HG03025 (cell line): ENCODE measurements at regions not wholly inside any gene's neighbourhood (a gene's known extent, or its start where the extent isn't known, plus 50 kb on each side); places are given as distances from the start of the nearest gene placed in this dataset.

Experiments
- ATAC-seq: cut with Tn5 transposase; IDR thresholded peaks from one replicate; pipeline ENCODE4 v1.9.1; 2021; ENCODE audit warnings: mild to moderate bottlenecking, moderate library complexity; ENCODE audit not compliant: unreplicated experiment, low FRiP score

DNA sequence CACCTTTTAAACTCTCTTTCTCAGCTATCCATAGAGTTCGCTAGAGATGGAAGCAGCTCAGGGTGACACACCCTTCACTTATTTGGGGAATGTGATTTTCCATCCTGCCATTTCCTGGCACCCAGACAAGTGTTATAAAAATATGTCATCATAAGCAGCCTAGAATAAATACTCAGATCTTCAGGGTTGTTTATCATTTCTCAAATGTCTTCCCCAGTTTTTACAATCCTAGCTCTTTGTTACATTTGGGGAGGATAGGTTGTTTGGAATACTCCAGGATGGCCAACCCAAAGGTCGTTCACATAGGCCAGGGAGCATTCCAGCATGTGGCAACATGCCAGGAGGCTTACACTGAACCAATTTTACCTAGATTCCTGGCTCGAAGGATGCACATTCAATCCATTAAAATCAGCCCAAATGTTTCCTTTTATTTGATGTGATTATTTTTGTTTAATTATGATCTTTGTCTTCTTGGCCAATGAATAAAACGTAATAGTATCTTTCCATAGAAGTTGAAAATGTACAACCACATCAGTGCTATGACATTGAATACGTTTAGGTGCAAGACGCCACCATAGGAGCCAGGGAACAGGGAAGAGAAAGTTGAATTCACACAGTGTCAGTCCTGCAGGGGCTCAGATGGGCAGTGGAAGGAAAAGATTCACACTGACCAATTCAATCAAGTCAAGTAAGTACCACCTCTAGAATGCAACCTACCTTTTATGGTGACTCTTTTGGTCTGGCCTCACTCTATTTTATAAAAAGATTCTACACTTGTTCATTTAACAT, 537.7 kb upstream of the MDFIC2 start:
- no peak for ATAC-seq

DNA sequence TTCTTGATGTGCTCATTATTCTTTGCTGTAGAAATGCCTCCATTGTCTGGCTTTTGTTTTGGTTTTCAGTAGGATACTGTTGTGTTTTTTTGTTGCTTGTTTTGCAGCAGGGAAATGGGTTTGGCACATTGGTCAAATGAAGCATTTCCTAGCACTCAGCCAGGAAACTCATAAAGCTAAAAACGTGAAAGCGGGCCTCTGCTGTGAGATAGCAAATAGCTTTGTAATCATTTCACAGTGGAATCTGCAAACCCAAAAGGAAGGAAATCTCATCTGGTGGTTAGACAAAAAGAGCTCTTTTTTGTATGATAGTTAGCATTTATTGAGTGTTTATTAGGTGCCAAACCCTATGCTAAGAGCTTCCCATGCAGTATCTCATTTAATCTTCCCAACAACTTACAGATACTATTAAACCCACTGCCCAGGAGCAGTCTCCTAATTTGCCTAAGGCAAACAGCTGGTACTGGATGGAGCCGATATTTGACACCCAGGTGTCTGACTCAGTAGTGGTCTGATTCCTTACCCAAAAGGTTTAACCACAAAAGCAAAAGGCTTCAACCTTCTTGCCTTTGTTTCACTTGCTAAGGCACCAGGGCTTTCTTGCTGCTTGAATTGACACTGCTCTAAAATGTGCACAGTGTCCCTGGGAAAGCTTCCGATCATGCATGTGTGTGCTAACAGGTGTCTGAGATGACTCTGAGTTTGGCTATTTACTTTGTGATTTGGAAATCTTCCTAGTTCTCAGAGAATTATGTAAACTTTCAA, 527.9 kb upstream of the MDFIC2 start:
- ATAC-seq = no peak

DNA sequence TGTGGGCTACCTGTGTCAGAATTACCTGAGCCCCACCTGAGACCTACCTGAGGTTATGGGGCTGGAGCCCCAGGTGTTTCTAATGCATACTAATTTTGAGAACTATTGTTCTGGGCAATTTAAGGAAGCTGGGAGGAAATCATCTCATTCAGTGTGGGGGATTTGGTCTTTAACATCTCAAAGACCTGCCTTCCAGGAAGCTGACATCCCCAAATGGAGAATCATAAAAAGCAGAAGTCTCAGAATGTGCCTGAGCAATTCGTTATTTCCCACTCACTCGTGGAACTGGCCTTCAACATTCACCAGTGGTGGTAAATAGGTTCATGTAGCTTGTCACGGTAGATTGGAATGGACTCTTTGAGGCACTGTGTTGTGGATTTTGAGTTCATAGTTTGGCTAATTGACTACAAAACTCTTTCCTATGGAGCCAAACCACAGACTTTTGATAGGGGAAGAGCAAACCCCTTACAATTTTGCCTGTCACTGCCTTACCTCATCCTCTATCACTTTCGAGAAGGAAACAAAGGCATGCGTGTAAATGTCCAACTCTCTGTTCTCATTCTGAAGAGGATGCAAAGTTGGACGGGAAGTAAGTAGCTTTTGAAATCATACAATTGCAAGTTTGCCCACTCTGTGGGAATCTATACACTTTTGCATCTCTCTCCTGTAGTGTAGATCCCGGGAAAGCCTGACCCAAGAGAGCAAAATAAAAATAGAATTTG, 521.0 kb upstream of the MDFIC2 start:
- no peak for ATAC-seq

DNA sequence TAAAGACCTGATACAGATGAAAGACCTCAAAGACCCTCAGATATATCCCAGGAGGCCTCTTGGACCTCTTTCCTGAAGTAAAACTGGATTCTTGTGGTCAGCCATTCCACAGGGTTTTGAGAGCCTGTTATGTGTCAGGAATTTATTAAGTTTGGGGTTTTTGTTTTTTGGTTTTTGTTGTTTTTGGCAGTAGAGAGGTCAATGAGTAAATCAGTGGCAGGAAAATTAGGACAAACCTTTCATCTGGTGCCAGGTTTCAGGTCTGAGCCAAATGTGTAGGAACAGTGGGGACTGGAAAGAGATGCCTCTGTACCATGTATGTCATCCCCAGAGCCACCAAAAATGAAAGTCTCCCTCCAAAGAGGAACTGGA, 520.4 kb upstream of the MDFIC2 start:
- no peak for ATAC-seq

DNA sequence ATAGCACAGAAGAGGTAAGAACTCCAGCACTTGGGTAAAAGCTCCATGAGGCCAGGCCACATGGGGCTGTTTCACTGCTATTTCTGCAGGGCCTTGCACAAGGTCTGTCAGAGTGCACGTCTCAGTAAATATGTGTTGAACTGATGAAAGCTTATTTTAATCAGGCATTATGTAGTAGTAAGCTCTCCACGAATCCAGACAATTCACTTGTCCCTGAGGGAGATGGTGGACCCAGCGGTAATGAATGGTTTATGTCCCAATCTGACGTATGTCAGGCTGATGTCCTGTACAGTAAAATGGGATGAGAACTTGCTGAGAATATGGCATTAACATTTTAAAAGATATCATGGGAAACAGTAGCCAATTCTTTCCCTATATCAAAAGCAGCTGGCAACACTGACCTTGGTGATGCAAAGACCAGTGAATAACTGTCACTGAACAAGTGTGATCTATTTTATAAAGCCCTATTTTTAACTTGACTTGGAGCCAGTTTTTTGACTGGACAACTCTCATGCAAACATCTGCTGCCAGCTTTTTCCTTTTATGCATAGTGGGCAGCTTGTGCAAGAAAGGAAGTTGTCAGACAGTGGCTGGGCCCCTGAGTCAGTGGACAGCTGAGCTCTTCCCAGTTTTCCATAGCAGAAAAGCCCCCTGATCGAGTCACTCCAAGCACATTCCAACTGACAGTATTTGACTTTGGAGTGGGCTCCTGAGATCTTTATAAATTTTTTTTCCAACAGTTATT, 519.8 kb upstream of the MDFIC2 start:
- ATAC-seq = no peak

DNA sequence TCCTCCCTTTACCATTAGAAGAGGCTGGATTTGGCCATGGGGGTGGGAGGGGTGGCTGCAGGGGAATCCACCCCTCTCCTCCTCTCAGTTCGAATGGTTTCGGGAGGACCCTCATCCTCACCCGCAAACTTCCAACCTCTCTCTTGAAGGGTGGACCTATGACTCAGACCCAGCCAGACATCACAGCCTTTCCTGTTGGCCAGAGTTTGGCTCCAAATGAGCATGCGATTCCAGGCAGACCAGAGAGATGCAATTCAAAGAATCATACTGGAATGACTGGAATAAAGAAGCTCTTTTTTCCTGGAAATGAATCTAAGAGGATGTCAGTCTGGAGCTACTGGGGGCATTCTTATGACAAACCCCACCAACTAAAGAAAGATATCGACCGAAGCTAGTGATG, 516.7 kb upstream of the MDFIC2 start:
- ATAC-seq = no peak

DNA sequence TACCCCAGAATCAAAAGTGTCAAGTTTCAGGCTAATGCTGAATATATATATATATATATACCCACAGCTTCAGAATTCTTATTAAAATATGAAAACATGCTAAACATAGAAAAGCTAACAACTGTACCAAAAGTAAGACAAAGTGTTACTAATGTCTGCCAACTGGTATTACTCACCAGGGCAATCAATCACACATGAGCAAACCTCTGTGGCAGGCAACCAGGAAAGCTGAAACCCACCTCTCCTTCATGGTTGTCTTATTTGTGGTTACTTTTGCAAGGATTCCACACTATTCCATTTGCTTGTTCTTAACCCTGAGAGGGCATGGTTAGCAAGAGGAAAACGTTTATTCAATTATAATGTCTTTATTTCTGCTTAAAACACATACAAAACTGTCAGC, 512.3 kb upstream of the MDFIC2 start:
- ATAC-seq = no peak

DNA sequence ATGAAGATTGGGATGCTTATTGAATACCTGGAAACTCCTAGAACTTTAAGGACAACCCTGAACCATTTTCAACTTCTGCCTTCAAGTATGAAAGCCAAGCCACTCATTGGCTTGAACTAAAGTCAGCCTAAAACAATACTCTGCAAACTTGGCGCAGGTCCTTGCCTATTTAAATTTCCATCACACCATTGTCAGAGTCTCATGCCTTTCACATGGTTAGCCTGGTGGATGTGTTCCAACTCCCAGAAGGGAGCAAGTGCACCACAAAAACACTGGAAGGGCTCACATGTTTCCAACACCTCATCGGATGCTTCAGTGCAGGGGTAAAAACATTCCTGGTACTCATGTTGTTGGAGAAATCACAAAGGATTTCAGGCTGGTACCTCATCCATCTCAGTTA, 511.6 kb upstream of the MDFIC2 start:
- ATAC-seq = no peak

DNA sequence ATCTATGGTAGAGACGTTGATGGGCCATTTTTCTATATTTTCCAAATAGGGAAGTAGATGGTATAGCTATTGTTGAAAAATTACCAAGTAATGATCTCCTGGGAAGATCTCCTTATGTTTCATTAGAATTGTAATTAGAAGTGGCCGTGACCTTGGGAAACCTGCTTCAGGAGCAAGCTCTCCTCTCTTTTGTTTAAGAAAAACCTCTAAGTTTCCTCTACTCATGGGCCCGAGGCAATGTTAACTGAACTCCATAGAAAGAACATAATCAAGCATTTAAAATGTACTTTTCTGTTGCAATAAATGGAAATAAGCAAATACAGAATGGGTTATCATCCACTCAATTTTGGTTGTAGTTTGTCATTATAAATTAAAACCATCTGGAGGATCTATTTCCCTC, 511.2 kb upstream of the MDFIC2 start:
- no peak for ATAC-seq

DNA sequence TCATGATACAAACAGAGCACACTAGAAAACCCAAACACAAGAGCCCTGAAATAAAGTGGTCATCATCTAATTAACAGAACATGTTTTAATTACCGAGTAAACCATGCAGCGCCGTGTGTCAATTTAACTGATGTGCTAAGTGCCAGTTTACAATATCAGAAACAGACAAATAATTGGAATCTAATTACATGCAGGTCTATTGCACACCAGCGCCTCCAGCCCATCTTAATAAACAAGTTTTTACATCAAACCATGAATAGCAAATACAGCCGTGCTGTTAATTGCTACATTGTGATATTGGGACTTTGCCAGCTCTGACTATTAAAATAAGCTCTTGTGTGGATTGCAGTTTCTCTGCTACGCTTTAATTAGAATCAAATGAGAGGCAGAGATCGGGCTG, 510.2 kb upstream of the MDFIC2 start:
- no peak for ATAC-seq

DNA sequence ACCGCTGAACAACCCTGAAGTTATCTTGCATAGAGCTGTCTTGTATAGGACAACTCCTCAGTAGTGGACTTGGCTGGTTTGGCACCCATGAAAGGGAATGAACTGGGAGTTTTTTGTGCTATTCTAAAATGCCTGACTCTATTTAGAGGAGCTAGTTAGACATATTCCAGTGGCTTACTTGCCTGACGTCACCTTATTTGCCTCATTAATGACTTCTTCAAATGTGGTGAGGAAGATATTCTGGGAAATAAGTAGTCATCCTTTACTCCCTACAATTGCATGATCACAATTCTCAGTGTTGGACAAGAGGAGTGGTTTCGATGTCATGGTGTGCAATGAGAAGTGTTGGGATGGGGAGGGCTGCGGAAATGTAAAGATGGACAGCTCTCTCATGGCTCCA, 509.2 kb upstream of the MDFIC2 start:
- ATAC-seq = no peak

DNA sequence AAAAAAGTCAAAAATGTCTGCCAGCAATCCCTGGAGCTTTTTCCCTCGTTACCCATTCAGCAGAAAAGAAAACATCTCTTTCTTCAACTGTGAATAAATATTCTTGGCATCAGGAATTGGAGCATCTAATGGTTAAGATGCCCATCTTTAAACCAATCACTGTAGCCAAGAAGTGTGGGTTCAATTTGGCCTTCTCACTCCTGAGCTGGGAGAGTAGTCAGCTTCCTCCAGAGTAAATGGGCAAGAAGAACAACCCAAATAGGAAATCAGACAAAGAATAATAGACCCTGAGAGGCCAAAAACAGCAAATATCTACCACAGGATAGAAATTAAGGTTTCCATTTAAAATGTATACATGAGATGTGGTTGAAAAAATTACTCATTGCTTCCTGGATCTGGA, 508.0 kb upstream of the MDFIC2 start:
- ATAC-seq = no peak

DNA sequence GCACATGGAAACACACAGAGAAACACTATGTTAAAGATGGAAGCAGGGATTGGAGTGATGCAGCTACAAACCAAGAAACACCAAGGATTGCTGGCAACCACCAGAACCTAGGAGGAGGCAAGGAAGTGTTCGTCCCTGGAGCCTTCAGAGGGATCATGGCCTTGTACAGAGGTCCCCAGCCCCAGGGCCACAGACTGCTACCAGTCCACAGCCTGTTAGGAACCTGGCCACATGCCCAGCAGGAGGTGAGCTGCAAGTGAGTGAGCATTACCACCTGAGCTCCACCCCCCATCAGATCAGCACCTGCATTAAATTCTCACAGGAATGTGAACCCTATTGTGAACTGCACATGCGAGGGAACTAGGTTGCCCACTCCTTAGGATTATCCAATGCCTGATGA, 505.7 kb upstream of the MDFIC2 start:
- no peak for ATAC-seq

DNA sequence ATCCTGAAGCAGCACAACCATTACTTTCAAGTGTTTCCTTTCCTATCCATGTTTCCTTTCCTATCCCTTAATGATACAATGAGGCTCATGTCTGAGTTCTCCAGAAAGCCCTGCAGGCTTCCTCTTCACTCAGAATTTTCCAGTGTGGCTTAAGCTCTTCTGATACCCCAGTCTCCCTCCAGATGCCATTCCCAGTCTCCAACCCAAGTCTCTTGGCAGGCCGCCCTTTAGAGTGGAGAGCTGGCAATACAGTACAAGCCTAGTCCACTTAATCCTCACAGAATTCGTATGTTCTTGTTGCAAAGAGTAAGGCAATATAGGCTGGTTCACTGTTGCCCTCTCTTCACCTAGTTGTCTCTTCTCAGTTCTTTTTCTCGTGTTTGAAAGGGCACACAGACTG, 503.9 kb upstream of the MDFIC2 start:
- ATAC-seq = no peak

DNA sequence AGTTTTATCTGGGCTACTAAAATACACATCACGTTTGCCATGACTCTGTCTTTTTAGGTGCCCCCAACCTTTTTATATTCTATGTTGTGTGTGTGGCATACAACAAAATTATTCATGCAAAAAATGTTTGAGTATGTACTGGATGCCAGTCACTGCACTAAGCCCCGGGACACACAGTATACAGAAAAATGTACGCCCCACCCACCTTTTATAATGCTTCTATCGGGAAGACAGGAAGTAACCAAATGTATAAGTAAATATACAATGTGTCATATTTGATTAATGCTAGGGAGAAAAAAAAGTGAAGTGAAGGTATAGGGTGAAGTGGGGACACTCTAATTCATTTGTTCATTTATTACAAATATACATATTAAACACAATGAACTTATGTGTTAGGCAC, 503.4 kb upstream of the MDFIC2 start:
- ATAC-seq = no peak

DNA sequence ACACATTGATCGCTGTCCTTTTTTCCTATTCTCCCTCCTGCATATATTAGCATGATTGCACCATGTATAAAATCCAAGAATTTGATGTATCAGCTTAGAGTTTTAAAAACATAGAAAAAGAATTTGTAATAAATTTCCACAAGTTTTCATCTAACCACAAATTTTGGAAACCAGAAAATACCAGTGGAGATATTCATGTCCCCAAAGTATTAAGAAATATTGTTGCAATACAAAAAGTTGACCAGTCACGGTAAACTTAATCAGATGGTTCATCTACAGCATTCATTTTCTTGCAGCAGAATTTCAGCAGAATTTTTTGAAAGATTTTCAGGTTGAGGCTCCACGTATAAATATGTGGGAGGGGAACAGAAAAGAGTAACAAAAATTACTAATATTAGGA, 500.9 kb upstream of the MDFIC2 start:
- ATAC-seq = no peak

DNA sequence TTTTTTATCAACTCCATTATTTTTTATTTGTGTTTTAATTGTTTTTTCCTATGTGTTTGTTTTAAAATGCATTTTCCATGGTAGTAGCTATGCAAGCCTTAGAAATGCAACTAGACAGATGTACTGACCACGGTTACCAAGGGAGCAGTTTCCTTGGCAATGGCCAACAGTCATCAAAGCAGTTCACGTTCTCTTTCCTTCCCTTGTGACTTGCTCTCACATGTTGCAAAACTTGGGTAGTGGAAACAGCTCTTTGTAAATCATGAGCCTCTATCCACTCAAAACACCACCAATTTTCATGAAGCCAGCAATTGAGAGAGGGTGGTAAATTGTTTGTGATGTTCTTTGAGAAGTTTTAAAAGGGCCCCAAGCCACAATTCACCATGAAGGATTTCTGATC, 499.4 kb upstream of the MDFIC2 start:
- no peak for ATAC-seq

DNA sequence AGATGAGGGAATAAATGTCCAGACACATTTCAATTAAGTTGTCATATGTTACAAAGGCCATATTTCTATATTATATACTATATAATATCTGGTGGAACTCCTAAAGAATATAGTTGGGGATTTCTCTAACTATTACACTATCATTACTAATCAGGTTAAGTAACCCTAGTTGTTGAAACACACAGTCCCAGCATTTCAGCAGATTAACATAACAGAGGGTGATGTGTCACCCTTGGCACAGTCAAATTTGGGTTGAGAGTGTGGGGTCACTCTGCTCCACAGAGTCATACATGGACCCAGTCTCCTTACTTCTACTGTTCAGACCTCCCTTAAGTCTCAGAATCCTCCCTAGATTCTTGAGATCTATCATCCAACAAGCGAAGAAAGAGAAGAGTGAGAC, 496.4 kb upstream of the MDFIC2 start:
- ATAC-seq = no peak

DNA sequence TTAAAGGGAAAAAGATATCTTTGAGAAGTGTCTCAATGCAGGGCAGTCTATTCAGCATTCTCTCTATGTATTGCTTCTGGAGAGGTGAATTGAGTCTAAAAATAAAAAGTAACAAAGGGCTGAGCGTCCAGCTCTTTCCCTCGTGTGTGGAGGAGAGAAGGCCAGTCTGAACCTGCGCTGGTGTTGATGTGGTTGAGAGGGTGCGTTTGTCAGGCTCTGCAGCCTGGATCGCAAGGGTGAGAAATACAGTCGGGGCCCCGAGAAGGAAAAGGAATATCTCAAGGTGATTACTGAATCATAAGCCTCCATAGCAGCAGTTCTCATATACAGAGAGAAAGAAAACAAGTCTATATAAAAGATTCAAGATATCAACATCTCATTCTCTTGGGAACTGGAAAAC, 494.1 kb upstream of the MDFIC2 start:
- no peak for ATAC-seq

DNA sequence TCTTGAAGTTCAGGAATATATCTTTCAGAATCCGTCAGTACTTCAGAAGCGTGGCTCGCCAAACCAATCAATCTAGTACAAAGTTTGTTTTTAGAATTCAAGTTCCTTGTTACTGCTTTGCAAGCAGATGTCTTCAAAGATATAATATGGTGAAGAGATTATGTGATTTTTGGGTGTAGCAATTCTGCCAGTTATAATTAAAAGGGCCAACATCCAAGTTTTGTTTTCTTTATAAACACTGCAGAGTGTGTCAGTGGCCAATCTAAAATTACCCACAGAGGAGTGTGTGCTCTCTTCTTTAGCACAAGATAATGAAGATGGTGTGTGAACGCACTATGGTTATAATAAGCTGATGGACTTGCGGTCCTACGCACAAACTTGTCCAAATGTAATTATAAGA, 493.6 kb upstream of the MDFIC2 start:
- no peak for ATAC-seq
